Mesodermal cell (in vitro differentiated cells): ENCODE measurements at regions not wholly inside any gene's neighbourhood (a gene's known extent, or its start where the extent isn't known, plus 50 kb on each side); places are given as distances from the start of the nearest gene placed in this dataset.

Experiments used
- H3K27ac ChIP-seq: 2 replicates; pipeline ENCODE4 v1.7.0; 2013; ENCODE audit warnings: mild to moderate bottlenecking, low read depth, low read length, moderate library complexity; ENCODE audit not compliant: severe bottlenecking
- H3K36me3 ChIP-seq: 2 replicates; pipeline ENCODE4 v1.7.1; 2013; ENCODE audit warnings: mild to moderate bottlenecking, low read length, moderate library complexity; ENCODE audit not compliant: control insufficient read depth, insufficient read depth
- H3K4me1 ChIP-seq: one replicate; pipeline ENCODE4 v1.7.1; 2013; ENCODE audit warnings: mild to moderate bottlenecking, low read length; ENCODE audit not compliant: insufficient read depth, control insufficient read depth, poor library complexity, severe bottlenecking
- H3K4me3 ChIP-seq: 2 replicates; pipeline ENCODE4 v1.7.0; 2013; ENCODE audit warnings: low read length, control low read depth, mild to moderate bottlenecking; ENCODE audit not compliant: insufficient read depth, poor library complexity, severe bottlenecking; ENCODE audit errors: extremely low read depth
- H3K9me3 ChIP-seq: 2 replicates; pipeline ENCODE4 v1.7.1; 2013; ENCODE audit warnings: mild to moderate bottlenecking, low read length, moderate library complexity; ENCODE audit not compliant: control insufficient read depth
- WGBS, 2 experiments: methylation state at CpG; one replicate each; pipeline ENCODE4 v1.1.5; 2013; ENCODE audit warnings: missing lambda C conversion rate in 2 of 2; ENCODE audit not compliant: insufficient coverage in 2 of 2; 5-methylcytosine and 5-hydroxymethylcytosine counted together

DNA sequence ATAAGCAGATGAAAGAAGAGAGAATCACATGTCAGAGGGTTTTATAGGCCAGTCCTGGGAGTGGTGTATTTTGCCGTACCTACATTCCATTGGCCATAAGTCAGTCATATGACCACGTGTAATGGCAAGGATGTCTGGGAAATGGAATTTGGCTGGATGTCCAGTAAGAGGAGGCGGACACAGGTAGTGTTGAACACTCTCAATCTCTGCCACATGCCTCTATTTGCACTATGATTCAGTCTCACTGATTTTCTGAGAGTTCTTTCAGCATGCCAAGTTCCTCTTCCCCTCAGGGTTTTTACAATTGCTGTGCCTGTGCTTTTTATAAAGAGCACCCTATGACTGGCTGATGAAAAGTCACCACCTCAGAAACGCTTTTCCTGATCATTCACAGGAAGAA is 164.2 kb upstream of the GPR101 start:
- WGBS, 2 experiments = 80 to 90% methylated on average over 1 to 2 of the region's 4 CpGs
- no peaks in the 10 kb centered on the region for H3K4me1 ChIP-seq

DNA sequence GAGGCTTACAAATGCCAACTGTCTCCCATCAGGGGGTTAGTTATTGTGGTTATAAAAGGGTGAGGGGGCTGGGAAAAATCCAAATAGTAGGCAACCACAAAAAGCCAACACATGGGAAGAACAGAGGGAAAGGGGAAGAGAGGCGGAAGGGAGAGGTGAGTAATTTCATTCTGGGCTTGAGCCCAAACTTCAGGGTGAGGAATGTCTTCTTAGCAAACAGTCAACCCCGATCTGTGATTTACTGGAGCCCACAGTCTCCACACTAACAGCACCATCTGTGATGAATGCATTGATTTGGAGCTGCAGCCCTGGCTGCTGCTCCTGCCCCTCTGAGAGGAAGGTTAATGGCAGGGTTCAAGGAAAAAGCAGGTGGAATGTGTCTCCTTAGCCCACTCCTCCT is 162.2 kb upstream of the GPR101 start:
- Histone ChIP-seq H3K9me3 (no peaks in the 10 kb centered on the region), H3K27ac (no peak overlapping the region), H3K4me3 (no peak overlapping the region), H3K36me3 (no peaks in the 10 kb centered on the region), H3K4me1 (no peaks in the 10 kb centered on the region)
- no CpG with 5 or more reads among the region's 2 CpGs for WGBS, 2 experiments

More for the DNA sequence above, 164.2 kb upstream of the GPR101 start:
- Histone ChIP-seq H3K27ac (no peak overlapping the region), H3K4me3 (no peak overlapping the region), H3K9me3 (no peaks in the 10 kb centered on the region), H3K36me3 (no peaks in the 10 kb centered on the region)

DNA sequence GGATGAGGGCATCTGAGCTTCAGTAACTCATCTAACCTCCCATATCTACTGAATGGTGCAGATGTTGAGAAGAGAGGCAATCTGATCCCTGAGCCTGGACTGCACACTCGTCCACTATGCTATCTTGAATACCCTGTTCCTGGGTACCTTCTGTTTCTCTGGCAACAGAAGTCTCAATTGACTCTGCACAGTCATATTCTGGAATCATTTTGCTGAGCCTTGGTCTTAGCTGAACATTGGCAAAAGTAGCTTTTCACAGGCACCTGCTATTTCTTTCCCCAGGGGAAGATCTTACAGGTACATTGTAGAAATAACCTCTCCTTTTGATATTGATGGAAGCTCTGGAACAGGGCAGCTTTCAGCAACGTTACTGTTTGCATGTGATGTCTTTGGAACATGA is 161.5 kb upstream of the GPR101 start:
- WGBS, 2 experiments = 50 to 60% methylated on average over 1 of the region's 2 CpGs
- Histone ChIP-seq H3K27ac (no peak overlapping the region), H3K4me3 (no peak overlapping the region), H3K36me3 (no peaks in the 10 kb centered on the region), H3K9me3 (no peaks in the 10 kb centered on the region), H3K4me1 (no peaks in the 10 kb centered on the region)

DNA sequence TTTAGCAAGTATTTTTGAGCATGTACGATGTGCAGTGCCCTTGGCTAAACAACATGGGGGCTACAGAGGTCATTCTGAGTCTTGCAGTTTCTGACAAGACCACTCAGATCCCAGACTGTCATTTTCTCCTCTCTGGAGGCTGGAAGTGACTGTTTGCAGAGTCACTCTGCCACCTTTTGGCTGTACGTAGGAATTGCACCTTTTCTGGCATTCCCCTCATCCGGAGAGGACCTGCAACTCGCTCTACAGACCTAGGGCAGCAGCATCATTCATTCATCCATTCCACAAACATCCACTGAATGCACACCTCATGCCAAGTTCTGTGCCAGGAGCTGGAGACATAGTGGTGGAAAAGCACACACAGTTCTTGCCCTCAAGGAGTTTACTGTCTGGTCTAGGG is 160.4 kb upstream of the GPR101 start:
- Histone ChIP-seq H3K4me1 (no peaks in the 10 kb centered on the region), H3K4me3 (no peak overlapping the region), H3K27ac (no peak overlapping the region), H3K9me3 (peaks cover 5% of the 10 kb centered on the region), H3K36me3 (no peaks in the 10 kb centered on the region)
- WGBS, 2 experiments = 40% methylated on average over 1 of the region's 4 CpGs; no CpG with 5 or more reads in 1 of the 2 experiments

DNA sequence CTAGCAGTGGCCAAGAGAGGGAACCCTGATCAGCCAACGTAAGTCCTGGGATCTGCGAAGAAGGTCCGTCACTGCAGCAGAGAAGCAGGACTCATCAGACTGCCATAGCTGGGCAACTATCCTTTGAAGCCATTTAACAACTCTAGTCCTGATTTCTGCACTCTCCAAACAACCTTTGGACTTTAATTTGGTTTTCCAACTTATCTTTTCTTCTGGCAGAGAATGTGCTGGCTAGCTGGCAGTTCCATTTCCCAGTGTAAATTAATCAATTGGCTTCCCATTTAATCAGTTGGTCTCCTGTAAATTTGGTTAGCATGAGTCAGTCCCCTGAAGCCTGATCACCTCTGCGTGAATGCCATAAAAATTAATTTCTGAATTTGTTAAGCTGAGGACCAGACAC is 153.7 kb upstream of the GPR101 start:
- WGBS, 2 experiments = 90 to 94% methylated on average over 3 of the region's 4 CpGs
- no peaks in the 10 kb centered on the region for H3K36me3 ChIP-seq
- no peak overlapping the region for H3K4me3 ChIP-seq
- peaks cover 5% of the 10 kb centered on the region for H3K9me3 ChIP-seq
- H3K4me1 ChIP-seq = no peaks in the 10 kb centered on the region
- H3K27ac ChIP-seq = no peak overlapping the region

DNA sequence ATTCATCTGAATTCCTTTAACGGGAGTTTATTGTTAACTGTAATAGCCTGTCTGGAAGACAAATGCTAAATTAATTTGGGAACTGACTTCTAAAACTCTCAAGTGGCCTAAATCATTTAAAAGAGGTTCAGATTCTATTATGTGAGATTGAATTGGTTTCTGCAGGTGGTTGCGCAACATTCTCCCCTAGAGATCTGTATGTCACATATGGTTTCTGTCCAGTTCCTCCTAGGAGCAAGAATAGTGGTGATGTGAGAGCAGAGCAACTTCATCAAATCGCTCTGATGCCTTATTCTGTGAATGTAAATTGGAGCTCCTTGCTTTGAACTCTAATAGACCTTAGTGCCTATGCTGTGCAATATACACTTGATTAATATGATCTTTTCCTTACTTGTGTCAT is 144.6 kb upstream of the GPR101 start:
- Histone ChIP-seq H3K4me3 (no peak overlapping the region), H3K27ac (no peak overlapping the region), H3K9me3 (no peaks in the 10 kb centered on the region), H3K36me3 (no peaks in the 10 kb centered on the region), H3K4me1 (no peaks in the 10 kb centered on the region)
- no CpG with 5 or more reads among the region's 3 CpGs for WGBS, 2 experiments

DNA sequence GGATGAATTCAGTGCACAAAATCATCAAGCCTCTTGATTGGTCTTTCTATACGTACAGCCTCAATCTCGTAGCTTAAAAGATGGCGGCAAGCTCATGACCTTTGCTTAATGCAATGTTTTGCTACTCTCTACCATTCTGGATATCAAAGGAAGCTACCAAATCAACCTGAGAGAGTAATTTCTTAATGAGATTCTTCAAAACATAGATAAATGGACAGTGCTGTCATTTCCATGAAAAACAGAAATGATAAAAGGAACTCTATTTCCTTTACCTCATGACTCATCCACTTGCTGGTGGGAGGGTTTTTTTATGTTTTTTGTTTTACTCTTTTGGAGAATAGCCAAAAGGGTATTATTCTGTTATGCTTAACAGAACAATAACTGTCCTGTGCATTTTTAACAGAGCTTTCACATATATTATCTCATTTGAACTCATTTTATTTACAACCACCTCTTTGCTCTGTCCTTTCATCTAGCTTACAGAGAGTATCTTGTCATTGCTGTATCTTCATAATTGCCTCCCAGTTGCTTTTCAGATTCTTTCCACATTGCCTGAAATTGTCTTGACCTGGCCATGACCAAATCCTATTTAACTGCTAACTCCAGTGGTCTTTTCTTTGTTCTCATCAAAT is 138.6 kb upstream of the GPR101 start:
- H3K9me3 ChIP-seq = no peaks in the 10 kb centered on the region
- no peaks in the 10 kb centered on the region for H3K36me3 ChIP-seq
- H3K4me1 ChIP-seq = no peaks in the 10 kb centered on the region
- no peak overlapping the region for H3K27ac ChIP-seq
- no peak overlapping the region for H3K4me3 ChIP-seq
- WGBS, 2 experiments = 100% methylated on average over 1 of the region's 3 CpGs; no CpG with 5 or more reads in 1 of the 2 experiments

DNA sequence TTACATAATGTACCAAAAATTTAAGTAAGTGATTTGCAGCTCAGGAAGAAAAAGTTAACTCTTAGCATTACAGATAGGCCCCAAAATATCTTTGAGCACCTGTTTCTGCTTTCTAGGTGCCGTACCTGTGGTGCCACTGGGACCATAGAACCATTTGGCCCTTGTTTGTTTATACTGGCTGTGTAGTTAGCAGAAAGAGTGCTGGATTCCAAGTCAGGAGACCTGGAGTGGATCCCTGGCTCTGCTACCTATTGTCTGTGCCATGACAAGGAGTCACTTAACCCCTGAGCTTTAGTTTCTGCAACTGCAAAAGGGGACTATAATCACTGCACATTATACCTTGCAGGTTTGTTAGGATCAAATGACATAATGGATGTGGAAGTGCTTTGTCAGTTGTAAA is 137.8 kb upstream of the GPR101 start:
- no CpG with 5 or more reads among the region's 1 CpG for WGBS, 2 experiments
- H3K36me3 ChIP-seq = no peaks in the 10 kb centered on the region
- H3K4me1 ChIP-seq = no peaks in the 10 kb centered on the region
- H3K27ac ChIP-seq = no peak overlapping the region
- H3K9me3 ChIP-seq = no peaks in the 10 kb centered on the region
- H3K4me3 ChIP-seq = no peak overlapping the region

DNA sequence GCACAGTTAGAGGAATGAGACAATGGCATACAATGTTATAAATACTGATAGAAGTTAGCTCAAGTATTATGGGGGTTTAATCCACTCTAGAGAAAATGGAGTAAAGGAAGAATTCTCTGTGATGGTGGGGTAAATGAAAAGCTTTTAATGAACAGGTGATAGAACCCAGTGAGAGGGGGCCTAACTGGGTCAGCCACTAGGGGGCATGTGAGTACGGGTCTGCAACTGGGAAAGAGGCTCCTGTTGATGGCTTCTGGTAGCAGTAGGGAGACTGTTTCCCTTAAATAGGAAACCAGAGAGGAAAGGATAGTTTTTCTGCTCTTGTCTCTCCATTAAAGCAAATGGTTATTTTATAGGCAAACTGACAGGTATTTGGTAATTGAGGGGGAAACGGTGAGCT is 132.8 kb upstream of the GPR101 start:
- no peaks in the 10 kb centered on the region for H3K9me3 ChIP-seq
- no peaks in the 10 kb centered on the region for H3K4me1 ChIP-seq
- H3K36me3 ChIP-seq = no peaks in the 10 kb centered on the region
- H3K4me3 ChIP-seq = no peak overlapping the region
- H3K27ac ChIP-seq = no peak overlapping the region
- 100% methylated on average over 1 of the region's 2 CpGs; no CpG with 5 or more reads in 1 of the 2 experiments for WGBS, 2 experiments

DNA sequence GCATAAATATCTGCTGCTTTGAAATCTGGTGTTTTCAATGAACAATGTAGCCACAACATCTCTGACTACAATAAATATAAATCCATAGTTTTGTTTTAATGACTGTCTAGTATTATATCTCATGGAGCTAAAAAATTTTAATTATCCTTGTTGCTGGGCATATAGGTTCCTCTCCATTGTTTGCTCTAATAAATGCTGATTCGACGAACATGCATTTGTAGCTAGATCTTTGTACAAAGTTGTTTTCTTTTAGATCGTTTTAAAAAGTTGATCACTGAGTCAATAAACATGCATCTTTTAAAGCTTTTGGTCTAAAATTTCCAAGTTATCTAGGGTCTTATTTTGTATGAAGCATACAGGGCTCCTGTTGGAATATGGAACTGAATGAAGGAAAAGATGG is 130.5 kb upstream of the GPR101 start:
- no peaks in the 10 kb centered on the region for H3K4me1 ChIP-seq
- WGBS, 2 experiments = no CpG with 5 or more reads among the region's 3 CpGs
- no peak overlapping the region for H3K27ac ChIP-seq
- no peak overlapping the region for H3K4me3 ChIP-seq
- H3K9me3 ChIP-seq = no peaks in the 10 kb centered on the region
- no peaks in the 10 kb centered on the region for H3K36me3 ChIP-seq

DNA sequence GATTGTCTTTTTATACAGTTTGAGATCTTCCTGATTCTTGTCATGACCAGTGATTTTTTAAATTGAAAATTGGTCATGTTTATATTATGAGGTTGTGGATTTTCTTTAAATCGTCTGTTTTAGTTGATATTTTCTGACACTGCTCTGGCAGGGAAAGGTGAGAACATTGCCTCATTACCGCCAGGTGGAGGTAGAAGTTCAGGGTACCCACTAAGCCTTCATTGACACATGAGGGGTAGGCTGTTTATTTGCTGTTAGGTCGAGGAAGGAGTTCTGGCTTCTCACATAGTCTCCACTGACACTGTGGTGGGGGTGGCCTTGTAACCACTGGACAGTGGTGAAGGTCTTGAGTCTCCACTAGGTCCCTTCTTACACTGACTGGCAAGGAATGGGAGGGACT is 117.6 kb upstream of the GPR101 start:
- 42% methylated on average over 2 of the region's 3 CpGs; no CpG with 5 or more reads in 1 of the 2 experiments for WGBS, 2 experiments
- H3K9me3 ChIP-seq = no peaks in the 10 kb centered on the region
- no peak overlapping the region for H3K4me3 ChIP-seq
- H3K27ac ChIP-seq = no peak overlapping the region
- no peaks in the 10 kb centered on the region for H3K4me1 ChIP-seq
- no peaks in the 10 kb centered on the region for H3K36me3 ChIP-seq
